RWPE2 (cell line): ENCODE measurements at regions not wholly inside any gene's neighbourhood (a gene's known extent, or its start where the extent isn't known, plus 50 kb on each side); places are given as distances from the start of the nearest gene placed in this dataset.

Experiments used
- ATAC-seq: fragments of 200-7000 bp; cut with Tn5 transposase; 3 replicates; pipeline ENCODE4 v1.9.1; 2021; ENCODE audit warnings: low read depth
- DNase-seq: peaks from one replicate; pipeline ENCODE4 v3.0.0-alpha.2; 2020; ENCODE audit warnings: low spot score
- H3K27ac ChIP-seq: fragments of 450-650 bp; 2 replicates; pipeline ENCODE4 v1.5.1; 2017; ENCODE audit warnings: mild to moderate bottlenecking; ENCODE audit not compliant: poor library complexity, severe bottlenecking
- H3K27me3 ChIP-seq: fragments of 250-450 bp; sonication (Bioruptor Pico); 2 replicates; pipeline ENCODE4 v1.5.1; 2021; ENCODE audit warnings: mild to moderate bottlenecking, moderate library complexity; ENCODE audit not compliant: insufficient read depth, poor library complexity, severe bottlenecking
- H3K36me3 ChIP-seq: fragments of 250-450 bp; sonication (Bioruptor Pico); 2 replicates; pipeline ENCODE4 v1.5.1; 2020; ENCODE audit warnings: low read depth, mild to moderate bottlenecking, moderate library complexity
- H3K4me1 ChIP-seq: fragments of 250-450 bp; sonication (Bioruptor Pico); 2 replicates; pipeline ENCODE4 v1.5.1; 2021; ENCODE audit warnings: mild to moderate bottlenecking, moderate library complexity; ENCODE audit not compliant: insufficient read depth, poor library complexity, severe bottlenecking
- H3K4me3 ChIP-seq: fragments of 250-450 bp; sonication (Bioruptor Pico); 2 replicates; pipeline ENCODE4 v1.5.1; 2021; ENCODE audit warnings: mild to moderate bottlenecking, moderate library complexity; ENCODE audit not compliant: severe bottlenecking
- H3K9me3 ChIP-seq: fragments of 250-450 bp; sonication (Bioruptor Pico); 2 replicates; pipeline ENCODE4 v1.5.1; 2021; ENCODE audit warnings: mild to moderate bottlenecking, moderate library complexity; ENCODE audit not compliant: severe bottlenecking
- TF ChIP-seq, protein P1 (sequence below): fragments of 450-650 bp; IDR thresholded peaks from one replicate; pipeline ENCODE4 v1.5.1; 2017; ENCODE audit warnings: mild to moderate bottlenecking, moderate library complexity; ENCODE audit not compliant: poor library complexity, severe bottlenecking

DNA sequence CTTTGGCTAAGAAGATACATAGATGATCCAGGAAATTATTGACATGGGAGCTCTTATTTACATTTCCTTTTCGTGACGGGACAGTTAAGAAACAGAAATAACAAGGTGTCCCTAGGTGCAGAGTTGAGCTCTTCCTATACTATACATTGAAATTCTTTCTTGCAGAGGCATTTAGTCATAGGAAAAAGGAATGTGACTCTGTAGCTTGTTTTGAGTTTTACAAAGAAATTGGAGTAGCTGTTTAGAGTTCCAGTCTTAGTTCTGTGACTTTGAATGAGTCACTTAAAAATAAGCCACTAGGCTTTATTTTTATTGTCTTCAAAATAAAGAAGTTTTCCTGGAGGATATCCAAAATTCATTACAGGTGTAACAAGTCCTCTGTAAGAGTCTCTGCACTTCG lies 723.5 kb upstream of the SGO1 start:
- Histone ChIP-seq H3K27ac (no peak overlapping the region), H3K9me3 (no peaks in the 10 kb centered on the region), H3K36me3 (no peaks in the 10 kb centered on the region), H3K27me3 (no peaks in the 10 kb centered on the region), H3K4me1 (no peaks in the 10 kb centered on the region), H3K4me3 (no peak overlapping the region)
- DNase-seq (no peak), ATAC-seq (no peak)
- TF ChIP-seq, protein P1, sequence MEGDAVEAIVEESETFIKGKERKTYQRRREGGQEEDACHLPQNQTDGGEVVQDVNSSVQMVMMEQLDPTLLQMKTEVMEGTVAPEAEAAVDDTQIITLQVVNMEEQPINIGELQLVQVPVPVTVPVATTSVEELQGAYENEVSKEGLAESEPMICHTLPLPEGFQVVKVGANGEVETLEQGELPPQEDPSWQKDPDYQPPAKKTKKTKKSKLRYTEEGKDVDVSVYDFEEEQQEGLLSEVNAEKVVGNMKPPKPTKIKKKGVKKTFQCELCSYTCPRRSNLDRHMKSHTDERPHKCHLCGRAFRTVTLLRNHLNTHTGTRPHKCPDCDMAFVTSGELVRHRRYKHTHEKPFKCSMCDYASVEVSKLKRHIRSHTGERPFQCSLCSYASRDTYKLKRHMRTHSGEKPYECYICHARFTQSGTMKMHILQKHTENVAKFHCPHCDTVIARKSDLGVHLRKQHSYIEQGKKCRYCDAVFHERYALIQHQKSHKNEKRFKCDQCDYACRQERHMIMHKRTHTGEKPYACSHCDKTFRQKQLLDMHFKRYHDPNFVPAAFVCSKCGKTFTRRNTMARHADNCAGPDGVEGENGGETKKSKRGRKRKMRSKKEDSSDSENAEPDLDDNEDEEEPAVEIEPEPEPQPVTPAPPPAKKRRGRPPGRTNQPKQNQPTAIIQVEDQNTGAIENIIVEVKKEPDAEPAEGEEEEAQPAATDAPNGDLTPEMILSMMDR, result no peak

DNA sequence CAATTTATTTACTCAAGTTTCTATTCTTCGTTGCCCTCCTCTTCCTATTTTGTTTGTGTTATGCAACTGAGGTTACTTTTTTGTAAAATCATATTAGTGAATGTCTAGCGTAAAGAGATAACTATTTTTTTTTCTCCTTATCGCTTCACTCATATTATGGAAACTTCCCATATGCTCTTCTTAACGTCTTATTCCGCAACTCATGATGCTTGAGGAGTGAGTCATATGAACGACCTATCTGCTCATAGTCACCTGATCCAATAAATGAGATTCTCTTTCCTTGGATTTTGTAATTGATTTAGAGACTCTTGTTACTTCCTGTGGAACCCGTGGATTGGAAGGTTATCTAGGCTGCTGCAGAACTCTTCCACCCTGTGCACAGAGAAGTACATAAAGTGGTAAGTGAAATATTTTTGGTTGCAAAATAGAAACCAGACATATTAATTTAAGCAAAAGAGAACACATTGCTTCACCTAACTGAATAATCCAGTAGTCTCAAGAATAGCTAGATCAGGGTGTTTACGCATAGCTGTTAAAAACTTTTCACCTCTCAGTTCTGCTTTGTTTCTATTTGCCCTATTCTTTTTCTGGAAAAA lies 719.3 kb upstream of the SGO1 start:
- DNase-seq, result no peak
- Histone ChIP-seq H3K4me3 (no peak overlapping the region), H3K4me1 (no peaks in the 10 kb centered on the region), H3K9me3 (no peaks in the 10 kb centered on the region), H3K27ac (no peak overlapping the region), H3K36me3 (no peaks in the 10 kb centered on the region), H3K27me3 (no peaks in the 10 kb centered on the region)
- ATAC-seq, result no peak
- TF ChIP-seq, protein P1, result no peak

DNA sequence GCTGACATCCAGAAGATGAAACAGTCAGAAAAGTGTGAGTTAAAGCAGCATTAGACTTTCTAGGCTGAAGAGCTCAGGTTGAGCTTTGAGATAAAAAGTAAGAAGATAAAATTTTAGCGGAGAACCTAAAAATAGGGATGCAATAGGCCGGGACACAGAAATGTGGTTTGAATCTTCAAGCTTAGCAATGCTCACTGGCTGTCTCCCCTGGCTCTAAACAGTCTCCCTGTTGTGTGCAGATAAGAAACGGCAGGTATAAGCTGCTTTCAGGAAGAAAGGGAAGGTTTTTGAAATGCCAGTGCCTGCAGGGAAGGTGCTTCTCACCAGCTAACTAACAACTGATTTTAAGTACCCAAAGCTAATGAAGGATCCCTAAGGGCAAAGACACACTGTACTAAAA lies 718.7 kb upstream of the SGO1 start:
- Histone ChIP-seq H3K36me3 (no peaks in the 10 kb centered on the region), H3K27ac (no peak overlapping the region), H3K4me3 (no peak overlapping the region), H3K9me3 (no peaks in the 10 kb centered on the region), H3K4me1 (no peaks in the 10 kb centered on the region), H3K27me3 (no peaks in the 10 kb centered on the region)
- DNase-seq (no peak), ATAC-seq (no peak)
- TF ChIP-seq, protein P1, result no peak

DNA sequence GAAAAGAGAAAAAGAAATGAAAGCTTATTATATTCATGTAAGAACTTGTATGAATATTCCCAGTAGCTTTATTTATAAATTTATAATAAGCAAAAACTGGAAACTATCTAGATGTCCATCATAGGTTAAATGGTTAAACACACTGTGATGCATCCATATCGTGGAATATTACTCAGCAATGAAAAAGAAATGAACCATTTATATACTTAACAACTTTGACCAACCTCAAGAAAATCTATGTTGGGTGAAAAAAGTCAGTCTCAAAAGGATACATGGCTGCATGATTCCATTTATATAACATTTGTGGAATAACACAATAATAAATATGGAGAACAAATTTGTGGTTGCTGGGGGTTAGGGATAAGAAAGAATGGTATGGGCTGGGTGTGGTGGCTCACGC lies 713.0 kb upstream of the SGO1 start:
- TF ChIP-seq, protein P1, result no peak

DNA sequence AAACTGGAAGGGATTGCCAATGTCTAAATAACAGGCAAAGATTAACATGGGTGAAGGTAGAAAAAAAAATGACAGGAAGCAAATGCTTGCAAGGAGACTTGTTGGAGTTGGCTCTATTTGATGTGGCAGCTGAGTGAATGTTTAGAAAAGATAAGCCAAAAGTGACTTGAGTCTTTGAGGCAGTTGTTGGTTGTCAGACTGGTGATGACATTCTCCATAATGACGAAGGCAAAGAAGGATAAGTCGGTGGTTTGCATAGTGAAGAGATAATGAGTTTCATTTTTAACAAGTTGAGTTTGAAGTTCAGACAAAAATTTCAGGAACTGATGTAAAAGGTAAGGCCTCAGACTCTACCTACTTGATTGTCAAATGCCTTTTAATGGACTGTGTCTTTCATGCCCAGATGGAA lies 704.1 kb upstream of the SGO1 start:
- Histone ChIP-seq H3K4me3 (no peak overlapping the region), H3K27ac (no peak overlapping the region), H3K4me1 (no peaks in the 10 kb centered on the region), H3K36me3 (no peaks in the 10 kb centered on the region), H3K9me3 (no peaks in the 10 kb centered on the region), H3K27me3 (no peaks in the 10 kb centered on the region)
- ATAC-seq (no peak), DNase-seq (no peak)
- TF ChIP-seq, protein P1, result no peak

More for the DNA sequence above, 713.0 kb upstream of the SGO1 start:
- DNase-seq (no peak), ATAC-seq (no peak)
- no peaks in the 10 kb centered on the region for H3K36me3 ChIP-seq
- H3K4me3 ChIP-seq, result no peak overlapping the region
- no peaks in the 10 kb centered on the region for H3K9me3 ChIP-seq
- H3K27ac ChIP-seq, result no peak overlapping the region
- H3K27me3 ChIP-seq, result no peaks in the 10 kb centered on the region
- no peaks in the 10 kb centered on the region for H3K4me1 ChIP-seq
